WTC11 (cell line): ENCODE measurements at regions not wholly inside any gene's neighbourhood (a gene's known extent, or its start where the extent isn't known, plus 50 kb on each side); places are given as distances from the start of the nearest gene placed in this dataset.

Experiments used
- ATF1 ChIP-seq: sonication (generic); formaldehyde crosslinking; IDR thresholded peaks from 2 replicates; pipeline ENCODE4 v1.8.1; 2023; ENCODE audit warnings: mild to moderate bottlenecking, moderate library complexity, missing genetic modification reagents
- CREB1 ChIP-seq: sonication (generic); formaldehyde crosslinking; IDR thresholded peaks from 2 replicates; pipeline ENCODE4 v1.8.0; 2023; ENCODE audit warnings: mild to moderate bottlenecking, missing genetic modification reagents
- CREM ChIP-seq: sonication (generic); formaldehyde crosslinking; IDR thresholded peaks from 2 replicates; pipeline ENCODE4 v1.8.1; 2022; ENCODE audit warnings: mild to moderate bottlenecking, missing genetic modification reagents, moderate library complexity
- NFE2L1 ChIP-seq: sonication (generic); formaldehyde crosslinking; IDR thresholded peaks from 2 replicates; pipeline ENCODE4 v1.8.1; 2023; ENCODE audit warnings: missing genetic modification reagents
- NR1H2 ChIP-seq: sonication (generic); formaldehyde crosslinking; IDR thresholded peaks from 2 replicates; pipeline ENCODE4 v1.9.0; 2021; ENCODE audit warnings: mild to moderate bottlenecking, moderate library complexity, missing genetic modification reagents
- ZNF263 ChIP-seq: sonication (generic); formaldehyde crosslinking; IDR thresholded peaks from 2 replicates; pipeline ENCODE4 v1.8.1; 2022; ENCODE audit warnings: low read depth, mild to moderate bottlenecking, moderate library complexity, missing genetic modification reagents
- TF ChIP-seq, protein P1 (sequence below): fragments of 200-600 bp; IDR thresholded peaks from 2 replicates; pipeline ENCODE4 v1.8.0; 2022; ENCODE audit warnings: antibody characterized with exemption
- TF ChIP-seq, protein P2 (sequence below): sonication (generic); formaldehyde crosslinking; IDR thresholded peaks from 2 replicates; pipeline ENCODE4 v1.8.1; 2022; ENCODE audit warnings: mild to moderate bottlenecking, missing genetic modification reagents, moderate library complexity, borderline replicate concordance
- TF ChIP-seq, protein P3 (sequence below): sonication (generic); formaldehyde crosslinking; IDR thresholded peaks from 2 replicates; pipeline ENCODE4 v1.8.1; 2023; ENCODE audit warnings: mild to moderate bottlenecking, missing genetic modification reagents
- TF ChIP-seq, protein P4 (sequence below): sonication (generic); formaldehyde crosslinking; IDR thresholded peaks from 2 replicates; pipeline ENCODE4 v1.8.0; 2022; ENCODE audit warnings: mild to moderate bottlenecking, missing genetic modification reagents
- TF ChIP-seq, protein P5 (sequence below): fragments of 250-450 bp; sonication (Bioruptor Pico); IDR thresholded peaks from 2 replicates; pipeline ENCODE4 v1.9.0; 2021; ENCODE audit warnings: mild to moderate bottlenecking, borderline replicate concordance
- TF ChIP-seq, protein P6 (sequence below): sonication (generic); formaldehyde crosslinking; IDR thresholded peaks from 2 replicates; pipeline ENCODE4 v1.8.0; 2022; ENCODE audit warnings: mild to moderate bottlenecking, missing genetic modification reagents

DNA sequence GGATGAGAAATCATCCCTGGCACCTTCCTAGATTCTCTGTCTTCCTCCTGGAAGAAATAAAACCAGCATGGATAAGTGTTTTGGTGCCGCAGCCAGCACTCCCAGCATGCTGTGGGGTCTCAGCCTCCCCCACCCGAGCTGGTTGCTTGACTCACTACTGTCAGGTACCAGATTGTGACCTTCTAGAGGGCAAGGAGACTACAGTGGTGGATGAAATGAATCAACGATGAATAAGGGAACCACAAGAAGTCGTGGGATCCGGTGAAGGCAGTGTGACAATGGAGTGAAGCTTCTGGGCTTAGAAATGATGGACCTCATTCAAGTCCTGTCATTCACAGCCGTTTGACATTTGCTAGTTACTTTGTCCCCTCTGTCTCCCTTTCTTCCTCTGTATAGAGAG lies 50.2 kb upstream of the SLCO3A1 start:
- TF ChIP-seq NR1H2 (CRISPR knock-in tag) (no peak), ZNF263 (no peak), CREB1 (no peak), CREM (CRISPR knock-in tag) (no peak), NFE2L1 (CRISPR knock-in tag) (no peak), ATF1 (CRISPR knock-in tag) (no peak)
- TF ChIP-seq, protein P1, sequence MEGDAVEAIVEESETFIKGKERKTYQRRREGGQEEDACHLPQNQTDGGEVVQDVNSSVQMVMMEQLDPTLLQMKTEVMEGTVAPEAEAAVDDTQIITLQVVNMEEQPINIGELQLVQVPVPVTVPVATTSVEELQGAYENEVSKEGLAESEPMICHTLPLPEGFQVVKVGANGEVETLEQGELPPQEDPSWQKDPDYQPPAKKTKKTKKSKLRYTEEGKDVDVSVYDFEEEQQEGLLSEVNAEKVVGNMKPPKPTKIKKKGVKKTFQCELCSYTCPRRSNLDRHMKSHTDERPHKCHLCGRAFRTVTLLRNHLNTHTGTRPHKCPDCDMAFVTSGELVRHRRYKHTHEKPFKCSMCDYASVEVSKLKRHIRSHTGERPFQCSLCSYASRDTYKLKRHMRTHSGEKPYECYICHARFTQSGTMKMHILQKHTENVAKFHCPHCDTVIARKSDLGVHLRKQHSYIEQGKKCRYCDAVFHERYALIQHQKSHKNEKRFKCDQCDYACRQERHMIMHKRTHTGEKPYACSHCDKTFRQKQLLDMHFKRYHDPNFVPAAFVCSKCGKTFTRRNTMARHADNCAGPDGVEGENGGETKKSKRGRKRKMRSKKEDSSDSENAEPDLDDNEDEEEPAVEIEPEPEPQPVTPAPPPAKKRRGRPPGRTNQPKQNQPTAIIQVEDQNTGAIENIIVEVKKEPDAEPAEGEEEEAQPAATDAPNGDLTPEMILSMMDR: no peak
- TF ChIP-seq, protein P2, sequence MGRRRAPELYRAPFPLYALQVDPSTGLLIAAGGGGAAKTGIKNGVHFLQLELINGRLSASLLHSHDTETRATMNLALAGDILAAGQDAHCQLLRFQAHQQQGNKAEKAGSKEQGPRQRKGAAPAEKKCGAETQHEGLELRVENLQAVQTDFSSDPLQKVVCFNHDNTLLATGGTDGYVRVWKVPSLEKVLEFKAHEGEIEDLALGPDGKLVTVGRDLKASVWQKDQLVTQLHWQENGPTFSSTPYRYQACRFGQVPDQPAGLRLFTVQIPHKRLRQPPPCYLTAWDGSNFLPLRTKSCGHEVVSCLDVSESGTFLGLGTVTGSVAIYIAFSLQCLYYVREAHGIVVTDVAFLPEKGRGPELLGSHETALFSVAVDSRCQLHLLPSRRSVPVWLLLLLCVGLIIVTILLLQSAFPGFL (CRISPR knock-in tag): no peak
- TF ChIP-seq, protein P3, sequence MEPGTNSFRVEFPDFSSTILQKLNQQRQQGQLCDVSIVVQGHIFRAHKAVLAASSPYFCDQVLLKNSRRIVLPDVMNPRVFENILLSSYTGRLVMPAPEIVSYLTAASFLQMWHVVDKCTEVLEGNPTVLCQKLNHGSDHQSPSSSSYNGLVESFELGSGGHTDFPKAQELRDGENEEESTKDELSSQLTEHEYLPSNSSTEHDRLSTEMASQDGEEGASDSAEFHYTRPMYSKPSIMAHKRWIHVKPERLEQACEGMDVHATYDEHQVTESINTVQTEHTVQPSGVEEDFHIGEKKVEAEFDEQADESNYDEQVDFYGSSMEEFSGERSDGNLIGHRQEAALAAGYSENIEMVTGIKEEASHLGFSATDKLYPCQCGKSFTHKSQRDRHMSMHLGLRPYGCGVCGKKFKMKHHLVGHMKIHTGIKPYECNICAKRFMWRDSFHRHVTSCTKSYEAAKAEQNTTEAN (CRISPR knock-in tag): no peak
- TF ChIP-seq, protein P4, sequence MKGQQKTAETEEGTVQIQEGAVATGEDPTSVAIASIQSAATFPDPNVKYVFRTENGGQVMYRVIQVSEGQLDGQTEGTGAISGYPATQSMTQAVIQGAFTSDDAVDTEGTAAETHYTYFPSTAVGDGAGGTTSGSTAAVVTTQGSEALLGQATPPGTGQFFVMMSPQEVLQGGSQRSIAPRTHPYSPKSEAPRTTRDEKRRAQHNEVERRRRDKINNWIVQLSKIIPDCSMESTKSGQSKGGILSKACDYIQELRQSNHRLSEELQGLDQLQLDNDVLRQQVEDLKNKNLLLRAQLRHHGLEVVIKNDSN (CRISPR knock-in tag): no peak
- TF ChIP-seq, protein P5, sequence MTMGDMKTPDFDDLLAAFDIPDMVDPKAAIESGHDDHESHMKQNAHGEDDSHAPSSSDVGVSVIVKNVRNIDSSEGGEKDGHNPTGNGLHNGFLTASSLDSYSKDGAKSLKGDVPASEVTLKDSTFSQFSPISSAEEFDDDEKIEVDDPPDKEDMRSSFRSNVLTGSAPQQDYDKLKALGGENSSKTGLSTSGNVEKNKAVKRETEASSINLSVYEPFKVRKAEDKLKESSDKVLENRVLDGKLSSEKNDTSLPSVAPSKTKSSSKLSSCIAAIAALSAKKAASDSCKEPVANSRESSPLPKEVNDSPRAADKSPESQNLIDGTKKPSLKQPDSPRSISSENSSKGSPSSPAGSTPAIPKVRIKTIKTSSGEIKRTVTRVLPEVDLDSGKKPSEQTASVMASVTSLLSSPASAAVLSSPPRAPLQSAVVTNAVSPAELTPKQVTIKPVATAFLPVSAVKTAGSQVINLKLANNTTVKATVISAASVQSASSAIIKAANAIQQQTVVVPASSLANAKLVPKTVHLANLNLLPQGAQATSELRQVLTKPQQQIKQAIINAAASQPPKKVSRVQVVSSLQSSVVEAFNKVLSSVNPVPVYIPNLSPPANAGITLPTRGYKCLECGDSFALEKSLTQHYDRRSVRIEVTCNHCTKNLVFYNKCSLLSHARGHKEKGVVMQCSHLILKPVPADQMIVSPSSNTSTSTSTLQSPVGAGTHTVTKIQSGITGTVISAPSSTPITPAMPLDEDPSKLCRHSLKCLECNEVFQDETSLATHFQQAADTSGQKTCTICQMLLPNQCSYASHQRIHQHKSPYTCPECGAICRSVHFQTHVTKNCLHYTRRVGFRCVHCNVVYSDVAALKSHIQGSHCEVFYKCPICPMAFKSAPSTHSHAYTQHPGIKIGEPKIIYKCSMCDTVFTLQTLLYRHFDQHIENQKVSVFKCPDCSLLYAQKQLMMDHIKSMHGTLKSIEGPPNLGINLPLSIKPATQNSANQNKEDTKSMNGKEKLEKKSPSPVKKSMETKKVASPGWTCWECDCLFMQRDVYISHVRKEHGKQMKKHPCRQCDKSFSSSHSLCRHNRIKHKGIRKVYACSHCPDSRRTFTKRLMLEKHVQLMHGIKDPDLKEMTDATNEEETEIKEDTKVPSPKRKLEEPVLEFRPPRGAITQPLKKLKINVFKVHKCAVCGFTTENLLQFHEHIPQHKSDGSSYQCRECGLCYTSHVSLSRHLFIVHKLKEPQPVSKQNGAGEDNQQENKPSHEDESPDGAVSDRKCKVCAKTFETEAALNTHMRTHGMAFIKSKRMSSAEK (CRISPR knock-in tag): no peak
- TF ChIP-seq, protein P6, sequence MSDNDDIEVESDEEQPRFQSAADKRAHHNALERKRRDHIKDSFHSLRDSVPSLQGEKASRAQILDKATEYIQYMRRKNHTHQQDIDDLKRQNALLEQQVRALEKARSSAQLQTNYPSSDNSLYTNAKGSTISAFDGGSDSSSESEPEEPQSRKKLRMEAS (CRISPR knock-in tag): no peak
